ENCODE measurements at regions not wholly inside any gene's neighbourhood (a gene's known extent, or its start where the extent isn't known, plus 50 kb on each side); places are given as distances from the start of the nearest gene placed in this dataset.

GRCh38 chr3:72350761-72351505, 497.3 kb downstream of the SHQ1 start:
- no peak for TF ChIP-seq CTCF (IDR thresholded peaks at IDR 0.05; ENCODE audit: control insufficient read depth, insufficient read depth, low read depth, low read length, missing control alignments)
- H3K4me3 ChIP-seq (ENCODE audit: control insufficient read depth, low read depth, low read length): no peak overlapping the region
- no peak for DNase-seq (ENCODE audit: low read depth)

- DNase-seq (ENCODE audit: low read depth): no peak
- no peak for TF ChIP-seq CTCF (IDR thresholded peaks at IDR 0.05; ENCODE audit: control insufficient read depth, insufficient read depth, low read depth, low read length, missing control alignments)
- no peak overlapping the region for H3K4me3 ChIP-seq (ENCODE audit: control insufficient read depth, low read depth, low read length)
Observed at GRCh38 chr3:72348357-72348756, 499.9 kb downstream of the SHQ1 start.

GRCh38 chr3:72347819-72348319, 500.4 kb downstream of the SHQ1 start:
- H3K4me3 ChIP-seq (ENCODE audit: control insufficient read depth, low read depth, low read length): no peak overlapping the region
- TF ChIP-seq CTCF (IDR thresholded peaks at IDR 0.05; ENCODE audit: control insufficient read depth, insufficient read depth, low read depth, low read length, missing control alignments): peak; percentile 17
- peak; percentile 88 for DNase-seq (ENCODE audit: low read depth)

- TF ChIP-seq CTCF (IDR thresholded peaks at IDR 0.05; ENCODE audit: control insufficient read depth, insufficient read depth, low read depth, low read length, missing control alignments): no peak
- H3K4me3 ChIP-seq (ENCODE audit: control insufficient read depth, low read depth, low read length): no peak overlapping the region
- DNase-seq (ENCODE audit: low read depth): peak; percentile 97
Observed at GRCh38 chr3:72346526-72346926, 501.7 kb downstream of the SHQ1 start.

- no peak for TF ChIP-seq CTCF (IDR thresholded peaks at IDR 0.05; ENCODE audit: control insufficient read depth, insufficient read depth, low read depth, low read length, missing control alignments)
- no peak for DNase-seq (ENCODE audit: low read depth)
- H3K4me3 ChIP-seq (ENCODE audit: control insufficient read depth, low read depth, low read length): no peak overlapping the region
Observed at GRCh38 chr3:72345980-72346379, 502.3 kb downstream of the SHQ1 start.

GRCh38 chr3:72345237-72345878, 502.9 kb downstream of the SHQ1 start:
- DNase-seq (ENCODE audit: low read depth): no peak
- TF ChIP-seq CTCF (IDR thresholded peaks at IDR 0.05; ENCODE audit: control insufficient read depth, insufficient read depth, low read depth, low read length, missing control alignments): no peak
- no peak overlapping the region for H3K4me3 ChIP-seq (ENCODE audit: control insufficient read depth, low read depth, low read length)

All from AG09309 (cell line).